GM10266 (cell line): ENCODE measurements at regions not wholly inside any gene's neighbourhood (a gene's known extent, or its start where the extent isn't known, plus 50 kb on each side); places are given as distances from the start of the nearest gene placed in this dataset.

Source experiments
- DNase-seq: peaks from one replicate; pipeline ENCODE4 v3.0.0; 2012; ENCODE audit errors: extremely low spot score
- TF ChIP-seq, protein P1 (sequence below): IDR thresholded peaks from 2 replicates; pipeline ENCODE4 v1.5.1; 2012; ENCODE audit warnings: mild to moderate bottlenecking, low read depth; ENCODE audit not compliant: control insufficient read depth, insufficient read depth; ENCODE audit errors: missing control alignments

DNA sequence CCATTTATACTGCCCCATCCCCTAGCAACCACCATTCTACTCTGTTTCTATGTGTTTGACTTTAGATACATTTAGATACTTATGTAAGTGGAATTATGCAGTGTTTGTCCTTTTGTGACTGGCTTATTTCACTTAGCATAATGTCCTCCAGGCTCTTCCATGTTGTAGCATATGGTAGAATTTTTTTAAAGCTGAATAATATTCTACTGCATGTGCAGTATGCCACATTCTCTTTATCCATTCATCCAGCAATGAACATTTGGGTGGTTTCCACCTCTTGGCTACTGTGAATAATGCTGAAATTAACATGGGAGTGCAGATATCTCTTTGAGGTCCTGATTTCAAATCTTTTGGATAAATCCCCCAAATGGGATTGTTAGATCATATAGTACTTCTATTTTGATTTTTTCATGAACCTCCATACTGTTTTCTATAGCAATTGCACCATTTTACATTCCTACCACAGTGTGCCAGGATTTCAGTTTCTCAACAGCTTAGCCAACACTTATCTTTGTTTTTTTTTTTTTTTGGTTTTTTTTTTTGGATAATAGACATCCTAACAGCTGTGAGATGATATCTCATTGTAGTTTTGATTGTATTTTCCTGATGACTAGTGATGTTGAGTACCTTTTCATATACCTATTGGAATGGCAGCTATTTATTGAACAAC lies 105.9 kb upstream of the LNX1 start:
- TF ChIP-seq, protein P1, sequence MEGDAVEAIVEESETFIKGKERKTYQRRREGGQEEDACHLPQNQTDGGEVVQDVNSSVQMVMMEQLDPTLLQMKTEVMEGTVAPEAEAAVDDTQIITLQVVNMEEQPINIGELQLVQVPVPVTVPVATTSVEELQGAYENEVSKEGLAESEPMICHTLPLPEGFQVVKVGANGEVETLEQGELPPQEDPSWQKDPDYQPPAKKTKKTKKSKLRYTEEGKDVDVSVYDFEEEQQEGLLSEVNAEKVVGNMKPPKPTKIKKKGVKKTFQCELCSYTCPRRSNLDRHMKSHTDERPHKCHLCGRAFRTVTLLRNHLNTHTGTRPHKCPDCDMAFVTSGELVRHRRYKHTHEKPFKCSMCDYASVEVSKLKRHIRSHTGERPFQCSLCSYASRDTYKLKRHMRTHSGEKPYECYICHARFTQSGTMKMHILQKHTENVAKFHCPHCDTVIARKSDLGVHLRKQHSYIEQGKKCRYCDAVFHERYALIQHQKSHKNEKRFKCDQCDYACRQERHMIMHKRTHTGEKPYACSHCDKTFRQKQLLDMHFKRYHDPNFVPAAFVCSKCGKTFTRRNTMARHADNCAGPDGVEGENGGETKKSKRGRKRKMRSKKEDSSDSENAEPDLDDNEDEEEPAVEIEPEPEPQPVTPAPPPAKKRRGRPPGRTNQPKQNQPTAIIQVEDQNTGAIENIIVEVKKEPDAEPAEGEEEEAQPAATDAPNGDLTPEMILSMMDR, result no peak
- DNase-seq, result no peak

DNA sequence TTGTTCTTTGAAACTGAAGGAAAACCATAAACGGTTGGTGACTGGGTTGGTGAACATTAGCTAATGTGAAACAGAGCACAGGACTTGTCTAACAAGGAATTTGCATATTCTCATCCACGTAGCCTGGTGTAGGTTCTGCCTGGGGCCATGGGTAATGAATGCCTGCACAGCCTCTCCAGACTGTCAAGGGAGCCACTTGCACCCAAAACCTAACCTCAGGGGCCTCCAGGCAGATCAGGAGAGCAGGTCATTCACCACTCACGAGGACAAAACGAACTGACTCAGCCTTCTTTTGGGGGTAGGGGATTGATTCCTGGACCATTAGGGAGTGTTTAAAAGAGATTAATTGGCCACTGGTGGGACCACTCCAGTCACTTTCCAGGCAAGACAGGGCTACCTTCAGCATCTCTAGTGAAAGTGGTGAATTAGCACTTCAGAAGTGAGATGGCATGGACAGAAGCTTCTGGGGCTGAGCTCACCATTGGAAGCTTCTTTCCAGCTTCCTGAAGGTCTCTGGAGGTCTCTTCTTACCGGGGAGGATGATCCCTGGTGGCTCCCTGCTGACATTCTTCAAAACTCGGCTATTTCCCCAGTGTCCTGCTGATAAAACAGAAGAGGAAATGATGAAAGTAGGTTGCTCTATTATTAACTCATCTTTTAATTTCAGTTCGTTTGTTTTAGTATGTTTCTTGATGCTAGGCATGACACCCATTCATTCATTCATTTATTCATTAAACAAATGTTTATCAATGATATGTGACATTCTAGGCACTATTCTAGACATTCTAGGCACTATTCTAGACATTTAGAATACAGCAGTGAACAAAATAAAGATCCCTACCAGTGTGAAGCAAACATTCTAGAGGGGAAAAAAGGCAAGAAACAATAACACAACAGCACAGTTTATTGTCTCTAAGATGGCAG lies 104.5 kb upstream of the LNX1 start:
- no peak for DNase-seq
- TF ChIP-seq, protein P1, result no peak

DNA sequence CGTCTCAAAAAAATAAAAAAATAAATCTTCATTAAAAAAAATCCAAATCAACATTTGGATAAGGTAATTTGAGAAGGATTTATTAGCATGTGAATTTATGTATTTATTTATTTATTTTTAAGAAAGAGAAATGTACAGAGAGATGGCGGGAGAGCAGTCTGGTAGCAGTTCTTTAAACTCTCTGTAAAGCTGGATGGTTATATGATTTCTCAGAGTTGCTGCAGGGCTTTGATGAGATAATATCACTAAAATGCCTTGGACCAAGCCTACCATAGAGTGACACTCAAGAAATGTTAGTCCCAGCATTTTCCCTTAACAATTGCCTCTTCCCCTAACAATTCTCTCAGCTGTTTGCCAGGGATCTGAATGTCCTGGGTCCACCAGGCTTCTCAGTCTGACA lies 103.4 kb upstream of the LNX1 start:
- no peak for DNase-seq
- TF ChIP-seq, protein P1, result no peak

DNA sequence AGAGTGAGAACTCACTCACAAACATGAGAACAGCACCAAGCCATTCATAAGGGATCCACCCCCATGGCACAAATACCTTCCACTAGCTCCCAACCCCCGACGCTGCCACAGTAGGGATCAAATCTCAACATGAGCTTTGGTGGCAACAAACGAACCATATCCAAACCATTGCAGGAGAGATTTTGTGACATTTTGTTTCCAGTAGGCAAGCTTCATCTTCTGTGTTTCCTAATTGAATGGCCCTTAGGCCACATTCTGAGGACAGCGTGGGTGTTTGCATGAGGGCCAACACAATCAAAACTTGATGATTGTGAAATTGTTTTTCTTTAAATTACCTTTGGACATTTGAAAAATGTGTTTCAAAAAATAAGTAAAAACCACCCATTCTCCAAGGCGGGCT lies 102.6 kb upstream of the LNX1 start:
- no peak for DNase-seq
- TF ChIP-seq, protein P1, result no peak

DNA sequence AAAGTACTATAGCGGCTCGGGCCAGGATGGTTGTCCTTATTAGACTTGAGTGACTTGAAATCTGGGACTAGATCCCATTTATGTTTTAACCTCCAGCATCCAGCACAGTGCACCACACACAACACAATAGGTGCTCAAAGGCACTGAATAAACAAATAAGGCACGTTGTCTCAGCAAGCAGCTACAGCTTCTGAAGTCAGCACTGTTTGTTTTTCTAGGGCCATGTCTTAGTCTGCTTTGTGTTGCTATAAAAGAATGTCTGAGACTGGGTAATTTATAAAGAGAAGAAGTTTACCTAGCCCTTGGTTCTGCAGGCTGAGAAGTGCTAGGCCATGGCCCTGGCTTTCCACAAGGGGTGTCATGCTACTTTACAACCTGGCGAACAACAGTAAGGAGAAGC lies 102.1 kb upstream of the LNX1 start:
- DNase-seq, result no peak
- TF ChIP-seq, protein P1, result no peak

DNA sequence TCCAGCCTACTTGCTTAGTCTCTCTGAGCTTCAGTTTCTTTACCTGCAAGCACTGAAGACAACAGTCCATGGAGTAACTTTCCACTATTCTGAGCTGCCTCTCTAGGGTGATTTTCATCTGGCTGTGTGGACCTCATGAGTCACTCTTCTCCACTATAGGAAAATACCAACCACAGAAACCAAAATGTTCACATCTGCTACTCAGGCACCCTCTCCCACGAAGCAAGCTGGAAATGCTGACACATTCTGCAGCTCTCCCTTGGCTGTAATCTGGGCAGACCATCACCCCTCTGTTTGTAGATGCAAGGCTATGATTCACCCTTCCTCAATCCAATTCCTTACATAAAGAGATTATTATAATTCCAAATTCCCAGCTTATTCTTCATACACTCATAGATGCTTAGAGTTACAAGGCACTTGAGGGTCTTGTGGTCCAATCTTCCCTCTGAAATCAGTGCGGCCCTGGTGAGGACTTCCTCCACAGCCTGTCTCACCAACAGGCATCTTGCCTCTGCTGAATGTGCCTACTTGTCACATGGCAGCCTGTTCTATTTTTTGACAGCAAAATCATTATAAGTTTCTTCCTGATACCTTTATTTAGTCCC lies 97.0 kb upstream of the LNX1 start:
- peak; percentile 29 for DNase-seq
- TF ChIP-seq, protein P1, result no peak
